COLO829 (cell line): ENCODE measurements at regions not wholly inside any gene's neighbourhood (a gene's known extent, or its start where the extent isn't known, plus 50 kb on each side); places are given as distances from the start of the nearest gene placed in this dataset.

Experiments
- DNase-seq: peaks from one replicate; pipeline ENCODE4 v3.0.0; 2012; ENCODE audit warnings: low spot score

DNA sequence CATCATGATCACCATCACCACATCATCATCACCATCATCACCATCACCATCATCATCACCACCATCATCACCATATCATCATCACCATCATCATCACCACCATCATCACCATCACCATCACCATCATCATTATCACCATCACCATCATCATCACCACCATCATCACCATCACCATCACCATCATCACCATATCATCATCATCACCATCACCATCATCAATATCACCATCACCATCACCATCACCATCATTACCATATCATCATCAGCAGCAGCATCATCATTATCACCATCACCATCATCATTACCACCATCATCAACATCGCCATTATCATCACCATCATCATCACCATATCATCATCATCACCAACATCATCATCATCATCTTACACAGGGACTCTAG is 351.1 kb downstream of the MIAT start:
- DNase-seq: no peak

DNA sequence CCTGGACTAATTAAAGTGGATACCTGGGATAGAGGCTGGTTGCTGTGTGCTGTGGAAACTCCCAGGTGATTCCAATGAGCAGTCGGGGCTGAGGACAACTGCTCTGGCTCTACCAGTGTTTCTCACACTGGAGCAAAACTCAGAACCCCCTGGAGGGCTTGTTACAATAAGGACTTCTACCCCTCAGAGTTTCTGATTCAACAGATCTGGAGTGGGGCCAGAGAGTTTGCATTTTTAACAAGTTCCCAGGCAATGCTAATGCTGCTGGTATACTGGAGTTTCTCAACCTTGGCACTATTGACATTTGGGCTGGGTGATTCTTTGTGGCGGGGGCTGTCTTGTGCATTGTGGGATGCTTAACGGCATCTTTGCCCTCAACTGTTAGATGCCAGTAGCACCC is 353.7 kb downstream of the MIAT start:
- DNase-seq: no peak

DNA sequence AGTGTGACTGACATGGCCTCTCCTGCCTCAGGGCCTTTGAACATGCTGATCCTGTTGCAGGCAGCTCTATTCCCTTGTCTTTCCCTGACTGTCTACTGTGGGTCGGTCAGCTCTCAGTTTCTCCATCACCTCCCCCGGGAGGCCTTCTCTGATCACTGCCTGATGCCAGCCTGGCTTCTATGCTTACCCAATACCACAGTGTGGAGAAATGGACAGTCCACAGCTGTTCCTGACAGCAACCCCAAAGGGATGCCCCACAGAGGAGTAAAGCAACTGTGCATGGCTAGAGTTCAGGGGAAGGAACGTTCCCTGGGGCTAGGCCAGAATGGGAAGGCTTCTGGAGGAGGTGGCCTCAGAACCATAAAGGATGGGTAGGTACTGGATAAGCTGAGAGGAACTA is 354.3 kb downstream of the MIAT start:
- DNase-seq: no peak

DNA sequence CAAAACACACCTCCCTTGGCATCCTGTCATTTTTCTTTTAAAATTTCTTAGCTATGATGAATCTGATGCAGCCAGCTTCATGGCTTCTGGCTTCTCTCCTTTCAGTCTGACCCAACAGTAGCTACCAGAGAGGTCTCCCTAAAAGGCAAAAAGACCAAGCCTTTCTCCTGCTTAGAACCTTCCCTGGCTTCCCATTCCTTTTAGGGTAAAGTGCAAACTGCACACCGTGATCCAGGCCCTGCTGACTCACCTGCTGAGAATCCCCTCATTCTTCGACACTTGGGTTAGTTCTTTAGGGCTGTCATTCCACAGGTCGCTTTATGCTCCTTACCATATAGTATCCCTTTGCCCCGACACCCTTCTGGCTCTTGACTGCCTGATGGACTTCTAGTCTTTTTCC is 362.4 kb downstream of the MIAT start:
- DNase-seq: no peak

DNA sequence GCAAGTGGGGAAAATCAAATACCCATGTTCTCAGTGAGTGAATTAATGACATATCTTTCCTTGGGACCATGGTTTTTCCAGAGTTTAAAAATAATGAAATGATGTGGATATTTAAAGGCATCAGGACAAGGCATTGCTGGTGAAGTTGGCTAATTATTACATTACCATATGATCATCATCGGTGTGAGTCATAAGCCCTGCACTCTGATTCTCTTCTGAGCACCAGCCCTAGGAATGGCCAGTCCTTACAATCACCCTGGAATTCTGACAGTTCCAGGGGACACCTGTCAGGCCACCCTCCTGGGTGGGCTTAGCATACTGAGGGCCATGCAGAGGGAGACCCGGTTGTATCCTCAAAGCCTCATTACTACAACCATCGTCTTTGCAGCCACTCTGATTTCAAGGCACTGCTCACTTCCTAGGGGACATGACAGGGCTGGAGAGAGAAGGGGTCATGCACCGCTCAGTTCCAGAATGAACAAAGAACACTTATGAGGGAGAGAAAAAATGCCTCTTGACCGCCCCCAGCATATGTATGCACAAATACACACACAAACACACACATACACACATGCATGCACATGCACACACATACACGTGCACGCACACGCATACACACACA is 365.0 kb downstream of the MIAT start:
- no peak for DNase-seq

DNA sequence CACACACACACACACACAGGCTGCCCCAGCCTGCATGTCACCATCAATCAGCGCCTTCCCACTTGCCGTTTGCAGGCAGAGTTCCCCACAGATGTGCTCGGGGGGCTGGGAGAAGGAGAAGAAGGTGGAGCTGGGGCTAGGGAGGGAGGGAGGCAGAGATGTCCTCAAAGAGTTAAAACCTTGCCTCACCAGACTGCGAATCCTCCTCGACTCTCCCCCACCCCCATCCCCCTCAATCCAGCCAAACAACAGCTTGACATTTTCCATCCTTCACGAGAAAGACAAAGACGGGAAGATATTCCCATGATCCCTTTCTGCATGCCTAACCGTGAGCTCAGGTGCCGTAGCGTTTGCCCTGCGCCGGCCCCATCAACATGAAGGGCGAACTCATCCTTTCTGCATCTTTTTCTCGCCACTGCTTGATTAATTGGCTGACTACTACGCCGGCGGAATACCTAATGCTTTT is 365.5 kb downstream of the MIAT start:
- no peak for DNase-seq

DNA sequence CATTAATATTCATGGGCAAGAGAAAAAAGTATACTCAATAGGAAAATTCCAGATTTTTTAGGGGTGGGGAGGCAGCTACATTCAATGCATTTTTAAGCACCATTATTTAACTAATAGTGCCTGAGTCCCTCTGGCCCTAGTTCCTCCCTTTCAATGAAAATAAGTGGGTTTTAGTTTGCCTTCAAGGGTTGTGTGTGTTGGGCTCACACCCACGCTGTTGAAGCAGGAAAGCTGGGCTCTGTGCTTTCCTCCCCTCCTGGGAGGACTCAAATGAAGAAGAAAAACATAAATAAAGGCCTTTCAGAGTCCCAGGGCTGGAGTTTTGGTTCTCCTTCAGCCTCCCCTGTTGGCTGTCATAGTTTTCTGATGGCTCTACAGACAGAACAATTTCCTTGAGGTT is 366.2 kb downstream of the MIAT start:
- DNase-seq: no peak

DNA sequence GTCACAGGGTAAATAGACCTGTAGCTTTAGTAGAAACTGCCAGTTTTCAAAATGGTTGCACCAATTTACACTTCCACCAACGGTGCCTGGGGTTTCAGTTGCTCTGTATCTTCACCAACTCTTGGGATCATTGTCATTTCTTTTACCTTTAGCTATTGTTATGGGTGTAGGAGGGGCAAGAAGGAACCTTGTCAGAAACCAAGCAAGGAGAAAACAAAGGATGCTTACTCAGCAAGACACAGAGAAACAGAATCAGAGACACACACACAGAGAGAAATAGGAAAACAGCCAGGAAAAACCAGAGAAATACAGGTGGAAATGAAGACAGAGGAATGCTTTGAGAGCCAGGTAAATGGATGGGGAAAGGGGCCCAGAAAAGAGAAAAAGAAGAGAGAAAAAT is 367.6 kb downstream of the MIAT start:
- no peak for DNase-seq

DNA sequence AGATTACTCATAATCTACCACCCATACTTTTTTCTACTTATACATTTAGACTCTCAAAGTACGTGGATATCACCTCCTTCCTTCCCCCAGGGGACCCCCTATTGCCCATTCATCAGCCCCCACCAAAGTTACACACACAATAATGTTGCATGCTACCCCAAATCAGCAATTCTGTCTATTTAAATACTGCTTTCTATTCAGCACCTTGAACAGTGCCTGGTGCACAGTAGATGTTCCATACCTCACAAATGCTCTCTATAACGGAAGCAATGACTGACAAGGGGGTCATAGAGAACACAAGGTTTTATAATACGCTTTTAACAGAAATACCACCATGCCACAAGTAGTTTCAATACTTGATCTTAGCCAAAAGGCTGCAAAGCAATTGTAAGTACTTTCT is 370.7 kb downstream of the MIAT start:
- DNase-seq: no peak

DNA sequence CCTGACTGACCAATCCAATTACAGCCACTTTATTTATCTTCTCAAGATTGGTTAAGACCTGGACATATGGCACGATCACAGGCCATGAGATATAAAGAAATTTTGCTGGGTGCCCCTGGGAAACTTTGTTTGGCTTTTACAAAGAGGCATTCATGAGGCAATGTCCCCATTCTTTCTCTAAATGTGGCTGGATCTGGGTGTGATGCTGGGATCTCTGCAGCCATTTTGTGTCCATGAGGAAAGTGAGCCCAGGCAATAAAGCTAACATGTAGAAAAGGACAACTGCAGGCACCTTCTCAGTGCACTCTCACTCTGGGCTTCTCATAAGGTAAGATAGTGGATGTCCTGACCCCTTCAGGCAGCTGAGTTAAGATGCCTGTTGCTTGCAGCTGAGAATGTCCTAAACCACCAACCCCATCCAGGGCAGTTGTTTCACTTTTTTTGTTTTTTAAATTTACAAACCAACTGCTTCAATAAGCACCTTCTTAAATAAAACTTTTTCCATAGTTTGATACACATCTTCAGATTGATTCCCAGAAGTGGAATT is 372.3 kb downstream of the MIAT start:
- no peak for DNase-seq

DNA sequence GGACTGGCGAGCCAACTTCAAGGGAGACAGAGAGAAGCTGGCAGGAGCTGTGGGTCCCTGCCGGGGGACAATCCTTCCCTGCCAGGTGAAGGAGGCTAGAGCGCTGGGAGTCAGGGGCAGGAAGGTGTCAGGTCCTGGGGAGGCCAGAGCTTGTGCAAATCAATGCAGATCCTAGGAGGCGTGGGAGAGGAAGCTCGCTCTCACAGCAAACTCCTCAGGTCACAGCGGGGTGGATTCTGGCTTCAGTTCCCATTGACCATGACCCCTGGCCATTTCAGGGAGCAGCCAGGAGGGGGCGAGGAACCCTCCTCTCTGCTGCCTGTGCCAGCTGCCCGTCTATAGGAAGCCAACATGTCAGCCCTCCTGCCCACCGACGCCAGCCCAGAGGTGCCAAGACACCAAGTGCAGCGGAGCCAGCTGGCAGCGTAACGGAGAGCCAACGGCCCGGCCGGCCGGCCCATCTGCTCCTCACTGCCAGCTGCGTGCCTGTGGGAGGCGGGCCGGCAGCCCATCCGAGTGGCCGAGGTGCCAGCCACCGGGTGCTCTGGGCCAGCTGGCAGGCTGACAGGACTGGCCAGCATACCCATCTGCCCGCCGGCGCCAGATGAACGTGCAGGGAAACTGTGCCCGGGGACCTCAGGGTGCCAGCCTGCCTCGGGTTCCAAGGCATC is 374.8 kb downstream of the MIAT start:
- DNase-seq: no peak

DNA sequence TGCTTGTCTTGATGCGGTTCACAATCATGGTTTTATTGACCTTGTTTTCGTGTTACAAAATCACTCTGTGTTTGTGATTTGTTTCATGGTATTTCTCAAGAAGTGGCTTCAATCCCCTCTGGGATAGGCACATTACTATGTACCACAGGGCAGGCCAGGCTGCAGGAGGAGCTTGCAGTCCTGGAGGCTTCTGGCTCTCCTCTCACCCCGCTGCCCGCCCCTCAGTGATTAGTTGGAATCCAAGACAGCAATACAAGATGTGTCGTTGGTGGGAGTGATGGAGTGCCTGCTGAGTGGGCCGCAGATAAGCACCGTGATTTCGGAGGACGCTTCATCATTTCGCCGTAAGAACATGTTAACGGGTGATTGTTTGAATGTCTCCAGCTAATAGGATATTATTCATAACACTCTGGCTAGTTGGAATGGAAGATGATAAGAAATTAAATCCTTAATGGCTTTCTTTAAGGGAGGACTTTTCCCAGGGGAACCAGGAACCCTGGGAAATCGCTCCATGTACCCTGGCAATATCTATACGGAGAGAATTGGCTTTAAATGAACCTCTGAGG is 384.4 kb downstream of the MIAT start:
- DNase-seq: no peak

DNA sequence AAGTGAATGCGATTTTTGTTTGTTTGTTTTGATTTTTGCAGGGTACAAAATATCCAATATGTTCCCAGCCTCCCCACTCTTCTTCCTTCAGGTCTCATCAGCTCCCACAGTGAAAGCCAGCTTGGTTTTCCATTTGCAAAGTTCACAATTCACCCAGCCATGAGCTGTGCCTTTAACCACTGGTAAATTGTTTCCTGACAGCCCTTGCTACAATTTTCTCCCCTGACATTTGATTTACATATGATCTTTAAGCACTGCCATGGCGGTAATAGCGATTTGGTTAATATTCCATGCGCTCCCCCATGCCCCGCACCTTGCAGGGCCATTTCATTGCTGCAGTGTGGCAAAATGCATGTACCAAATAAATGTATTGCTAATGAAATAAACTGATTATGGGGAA is 385.9 kb downstream of the MIAT start:
- DNase-seq: no peak

DNA sequence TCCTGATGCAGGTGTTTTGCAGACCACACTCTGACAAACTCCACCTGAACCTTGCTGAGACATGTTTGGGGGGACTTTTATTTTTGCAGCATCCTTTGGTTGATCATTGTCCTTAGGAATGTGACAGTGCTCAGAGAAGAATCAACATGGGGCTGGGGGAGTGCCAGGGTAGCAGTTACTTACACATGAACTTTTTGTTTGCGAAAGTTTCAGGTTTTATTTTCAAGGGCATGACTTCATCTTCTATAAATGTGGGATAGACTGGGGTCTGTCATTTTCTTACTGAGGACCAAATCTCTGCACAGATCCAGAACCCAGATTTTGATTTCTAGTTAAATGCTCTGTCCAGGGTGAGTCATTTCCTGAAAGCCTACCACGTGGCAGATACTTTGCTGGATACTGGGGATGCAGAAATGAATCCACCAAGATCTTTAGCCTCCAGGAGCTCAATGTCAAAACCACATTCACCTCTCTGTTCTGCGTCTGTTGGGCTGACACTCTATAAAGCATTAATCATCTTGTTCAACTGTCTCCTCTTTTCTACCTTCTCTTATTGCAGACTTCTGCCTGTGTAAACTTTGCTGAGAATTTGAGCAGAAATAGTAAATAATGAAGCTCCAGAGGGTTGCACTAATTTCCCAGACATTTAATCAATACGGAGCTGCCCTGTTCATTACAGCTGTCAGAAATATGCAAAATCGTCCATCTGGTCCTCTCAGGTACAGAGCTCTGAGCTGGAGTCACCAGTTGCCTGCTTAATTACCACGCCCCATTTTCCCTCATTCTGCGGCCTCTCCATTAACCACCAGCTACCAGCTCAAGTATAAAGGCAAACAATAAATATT is 387.9 kb downstream of the MIAT start:
- peak; percentile 7 for DNase-seq

DNA sequence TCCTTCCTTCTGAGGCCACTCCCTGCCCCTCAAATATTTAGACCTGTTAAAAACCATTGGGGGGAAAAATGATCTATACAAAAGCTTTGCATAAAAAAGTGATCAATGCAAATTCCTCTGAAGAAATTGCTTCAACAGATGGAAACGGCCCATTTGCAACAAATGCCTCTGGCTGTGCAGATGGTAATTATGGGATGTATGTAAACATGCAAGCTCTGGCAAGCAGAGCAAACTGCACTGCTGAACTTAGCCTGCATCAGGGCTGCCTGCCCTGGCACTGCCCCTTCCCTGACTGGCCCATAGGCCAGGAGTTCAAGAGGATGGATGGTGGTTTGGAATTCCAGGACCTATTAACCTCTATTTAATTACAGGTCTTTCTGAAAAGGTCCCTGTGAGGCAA is 388.7 kb downstream of the MIAT start:
- DNase-seq: no peak

DNA sequence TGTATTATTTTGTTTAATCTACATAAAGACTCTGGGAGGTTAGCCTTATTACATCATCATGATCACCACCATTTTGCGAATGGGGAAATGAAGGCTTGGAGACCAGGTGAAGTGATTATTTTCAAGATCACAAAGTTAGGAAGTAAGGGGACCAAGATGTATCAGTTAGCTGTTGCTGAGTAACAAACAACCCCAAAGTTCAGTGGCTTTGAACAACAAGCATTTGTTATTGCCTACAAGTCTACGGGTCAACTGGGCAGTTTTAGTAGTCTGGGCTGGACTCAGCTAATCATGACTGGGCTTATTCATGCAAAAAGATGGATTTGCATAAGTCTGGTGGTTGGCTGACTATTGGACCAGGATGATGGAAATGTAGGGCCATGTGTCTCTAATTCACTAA is 389.2 kb downstream of the MIAT start:
- DNase-seq: no peak

DNA sequence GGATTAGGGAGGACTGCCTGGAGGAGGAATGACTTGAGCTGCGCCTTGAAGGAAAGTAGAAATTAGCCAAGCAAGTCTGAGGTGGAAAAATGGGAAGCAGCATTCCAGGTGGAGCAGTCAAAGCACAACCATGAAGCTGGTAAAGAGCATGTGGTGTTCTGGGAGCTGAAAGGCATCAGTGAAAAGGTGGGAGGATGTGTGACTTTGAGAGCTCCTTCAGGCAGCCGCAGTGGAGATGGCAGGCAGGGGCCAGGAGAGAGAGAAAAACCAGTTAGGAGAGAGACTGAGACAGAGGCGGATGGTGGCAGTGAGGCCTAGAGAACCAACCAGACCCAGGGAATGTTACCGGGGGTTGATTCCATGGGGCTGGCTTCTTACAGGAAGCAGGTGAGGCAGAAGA is 393.4 kb downstream of the MIAT start:
- no peak for DNase-seq

DNA sequence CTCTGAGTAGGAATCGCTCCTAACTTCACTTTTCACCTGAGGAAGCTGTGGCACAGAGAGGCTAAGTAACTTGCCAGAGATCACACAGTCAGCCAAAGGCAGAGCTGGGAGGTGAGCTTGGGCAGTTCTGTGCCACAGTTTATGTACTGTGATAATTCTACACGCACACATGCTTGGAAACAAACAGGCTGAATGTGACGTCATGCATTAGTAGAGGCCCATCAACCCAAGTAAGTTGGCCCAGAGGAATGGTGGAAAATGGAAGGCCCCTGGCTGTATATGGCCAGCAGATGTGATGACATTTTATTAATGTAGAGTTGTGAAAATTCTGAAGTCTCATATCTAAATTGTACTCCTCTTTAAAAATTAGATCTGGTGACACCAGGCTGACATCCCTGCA is 394.0 kb downstream of the MIAT start:
- no peak for DNase-seq

DNA sequence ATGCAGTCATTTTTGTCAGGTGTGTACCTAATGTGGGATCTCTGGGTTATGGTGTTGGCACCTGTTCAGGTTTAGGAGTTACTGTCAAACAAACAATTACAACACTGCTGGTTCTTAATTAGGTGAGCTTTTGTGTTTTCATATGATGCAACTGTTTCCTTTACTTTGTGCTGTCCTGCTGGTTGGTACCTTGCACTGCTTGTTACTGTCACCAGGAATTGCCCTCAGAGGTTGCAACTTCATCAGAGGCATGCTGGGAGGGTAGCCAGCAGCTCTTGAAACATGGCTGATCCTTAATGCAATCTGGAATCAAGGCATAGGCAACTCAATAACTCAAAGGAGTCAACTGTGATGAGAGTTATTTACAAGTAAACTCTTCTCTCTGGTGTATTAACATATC is 400.3 kb downstream of the MIAT start:
- no peak for DNase-seq

DNA sequence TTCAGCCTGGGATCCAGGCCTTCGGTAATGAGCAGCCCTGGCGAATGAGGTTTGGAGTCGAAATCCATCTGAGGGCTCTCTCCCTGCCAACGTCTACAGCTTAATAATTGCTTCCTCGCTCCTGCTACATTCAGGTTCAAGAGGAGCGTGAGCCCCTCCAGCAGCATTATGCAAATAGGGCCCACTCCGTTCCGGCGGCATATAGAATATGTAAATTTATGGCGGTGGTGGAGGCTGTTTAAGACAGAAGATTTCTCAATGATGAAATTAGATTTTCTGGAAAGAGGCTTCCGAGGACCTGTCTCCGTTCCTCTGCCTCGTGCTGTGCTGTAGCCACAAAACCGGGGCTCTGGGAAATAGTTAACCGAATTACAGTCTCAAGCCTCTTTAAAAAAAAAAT is 402.8 kb downstream of the MIAT start:
- DNase-seq: no peak

DNA sequence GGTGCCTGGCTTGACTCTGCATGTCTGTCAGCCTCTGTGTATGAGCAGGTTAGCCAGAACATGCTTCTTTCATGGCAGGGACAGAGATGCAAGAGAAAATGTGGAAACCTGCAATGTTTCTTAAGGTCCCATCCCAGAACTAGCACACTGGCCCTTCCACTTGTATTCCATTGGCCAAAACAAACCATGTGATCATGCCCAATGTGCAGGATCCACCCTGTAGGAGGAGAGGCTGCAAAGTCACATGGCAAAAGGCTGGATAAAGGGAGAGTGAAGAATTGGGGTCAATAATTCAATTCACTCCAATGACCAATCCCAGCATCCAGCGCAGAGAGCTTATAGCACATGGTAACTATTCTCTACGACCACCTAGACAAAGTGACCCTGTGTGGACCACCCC is 405.5 kb downstream of the MIAT start:
- DNase-seq: no peak

DNA sequence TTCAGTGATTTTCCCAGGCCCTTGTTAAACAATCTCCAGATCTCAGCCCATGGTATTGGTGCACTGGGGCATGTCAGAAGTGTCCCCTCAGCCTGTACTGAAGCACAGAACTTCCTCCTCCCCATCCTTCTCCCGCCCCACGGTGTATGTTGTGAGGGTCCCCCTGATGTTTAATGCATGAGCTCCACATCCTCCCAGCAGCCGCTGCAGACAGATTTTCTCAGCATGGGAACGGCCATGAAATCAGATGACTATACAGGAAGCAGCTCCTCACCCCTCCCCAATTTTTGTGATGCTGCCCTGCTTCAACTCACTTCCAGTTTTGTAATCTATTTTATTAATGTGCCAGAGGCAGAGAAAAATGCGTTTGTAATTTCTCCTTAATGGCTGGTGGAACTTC is 406.0 kb downstream of the MIAT start:
- no peak for DNase-seq

DNA sequence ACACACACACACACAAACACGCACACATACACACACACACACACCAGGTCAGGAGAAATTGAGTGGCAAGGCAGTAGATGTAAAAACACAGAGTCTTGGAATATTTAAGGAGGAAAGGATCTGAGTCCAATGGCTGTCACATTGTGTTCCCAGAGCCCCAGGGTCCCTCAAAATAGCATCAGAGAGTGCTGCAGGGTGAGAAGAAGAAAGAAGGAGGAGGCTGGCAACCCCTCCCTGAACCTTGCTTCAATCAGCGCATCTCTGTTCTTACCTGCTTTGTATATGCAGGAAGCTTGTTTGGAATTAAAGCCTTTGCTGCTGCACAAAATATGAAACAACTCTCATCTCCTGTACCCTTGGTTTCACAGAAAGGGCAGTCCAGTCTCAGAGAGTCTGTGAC is 406.5 kb downstream of the MIAT start:
- DNase-seq: no peak
